ENCODE measurements at regions not wholly inside any gene's neighbourhood (a gene's known extent, or its start where the extent isn't known, plus 50 kb on each side); places are given as distances from the start of the nearest gene placed in this dataset.

DNA sequence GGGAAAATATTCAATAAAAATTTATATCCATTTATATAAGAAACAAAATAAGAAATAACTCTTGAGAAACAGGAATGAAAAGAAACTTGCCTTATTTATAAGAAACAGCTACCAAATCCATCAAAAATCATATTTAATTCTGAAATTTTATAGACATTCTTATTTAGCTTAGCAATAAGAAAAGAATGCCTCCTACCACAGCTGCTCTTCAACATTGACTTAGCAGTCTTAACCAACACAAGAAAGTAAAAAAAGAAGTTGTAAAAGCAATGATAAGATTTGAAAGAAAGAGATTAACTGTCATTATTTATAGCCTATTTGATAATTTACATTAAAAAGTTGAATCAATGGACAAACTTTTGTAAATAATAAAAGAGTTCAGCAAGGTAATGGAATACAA lies 212.8 kb downstream of the ZNF365 start:
- TF ChIP-seq ZEB2 (tag by site-specific recombination; IDR thresholded peaks at IDR 0.05) (no peak), CTCF (tag by site-specific recombination; IDR thresholded peaks at IDR 0.05) (no peak), KLF9 (tag by site-specific recombination; IDR thresholded peaks at IDR 0.05; ENCODE audit: low read depth) (no peak), ZNF112 (tag by site-specific recombination; IDR thresholded peaks at IDR 0.05) (no peak), RBAK (tag by site-specific recombination; IDR thresholded peaks at IDR 0.05) (no peak)
